ENCODE measurements at regions not wholly inside any gene's neighbourhood (a gene's known extent, or its start where the extent isn't known, plus 50 kb on each side); places are given as distances from the start of the nearest gene placed in this dataset.

GRCh38 chr2:42964439-42965083 lies 172.2 kb upstream of the HAAO start:
- TF ChIP-seq POLR2A (IDR thresholded peaks at IDR 0.05) (no peak), CTCF (IDR thresholded peaks at IDR 0.05) (no peak), POLR2AphosphoS5 (IDR thresholded peaks at IDR 0.05) (no peak)

All from transverse colon (tissue), 4 donors.